ENCODE measurements at regions not wholly inside any gene's neighbourhood (a gene's known extent, or its start where the extent isn't known, plus 50 kb on each side); places are given as distances from the start of the nearest gene placed in this dataset.

GRCh38 chr15:96720251-96720650 is 389.8 kb downstream of the NR2F2 start:
- WGBS, 2 experiments (ENCODE audit: extremely low coverage in 2 of 2, insufficient read length in 1 of 2), result no CpG with 5 or more reads among the region's 8 CpGs
- in situ Hi-C loops (cut with MboI; ENCODE audit: low sequenced_read_pairs), result no loop called here
- Histone ChIP-seq H2BK20ac (ENCODE audit: low read depth, low read length) (no peak overlapping the region), H2AK5ac (ENCODE audit: low read depth, low read length) (no peak overlapping the region), H3K27me3 (ENCODE audit: control insufficient read depth, insufficient read depth, low read length) (no peaks in the 10 kb centered on the region), H3K18ac (ENCODE audit: low read depth, low read length) (no peak overlapping the region), H2AK9ac (replicated peaks; ENCODE audit: low read depth, low read length, poor library complexity) (no peak overlapping the region), H4K91ac (ENCODE audit: insufficient read depth, low read depth, low read length) (no peak overlapping the region), H3K79me1 (ENCODE audit: low read depth in 1 of 2, low read length in 2 of 2) (no peaks in the 10 kb centered on the region), H3K9ac (ENCODE audit: low read depth, low read length) (no peak overlapping the region), H3K9me3 (ENCODE audit: control insufficient read depth, insufficient read depth, low read length) (peaks cover 15% of the 10 kb centered on the region), H3K56ac (ENCODE audit: extremely low read depth, insufficient read depth, low read length) (no peak overlapping the region), H2BK5ac (ENCODE audit: low read depth, low read length, poor library complexity, severe bottlenecking) (no peak overlapping the region), H3K4me2 (ENCODE audit: low read depth, low read length) (no peak overlapping the region), H4K8ac (ENCODE audit: low read depth in 2 of 2, low read length in 2 of 2) (no peak overlapping the region), H3K4me3 (ENCODE audit: insufficient read depth, low read depth, low read length) (no peak overlapping the region), H3K23ac (ENCODE audit: low read depth, low read length) (no peak overlapping the region), H3K9me1 (ENCODE audit: insufficient read depth, low read length) (no peaks in the 10 kb centered on the region), H2BK120ac (ENCODE audit: low read depth, low read length) (no peak overlapping the region), H2BK15ac (ENCODE audit: low read depth, low read length) (no peak overlapping the region), H3K27ac (ENCODE audit: insufficient read depth, low read length) (no peak overlapping the region), H4K5ac (ENCODE audit: low read depth, low read length) (no peak overlapping the region), H3K36me3 (ENCODE audit: control insufficient read depth, insufficient read depth, low read length) (no peaks in the 10 kb centered on the region), H3K4ac (ENCODE audit: low read depth, low read length) (no peak overlapping the region), H3K14ac (replicated peaks; ENCODE audit: low read depth, low read length) (no peak overlapping the region), H4K20me1 (ENCODE audit: insufficient read depth, low read length) (no peaks in the 10 kb centered on the region), H3K4me1 (ENCODE audit: control insufficient read depth, insufficient read depth, low read length) (no peaks in the 10 kb centered on the region), H2AFZ (replicated peaks; ENCODE audit: low read length, poor library complexity) (no peak overlapping the region)
- intact Hi-C loops (cut with micrococcal nuclease), result no loop called here
- dilution Hi-C loops (cut with HindIII; ENCODE audit: low sequenced_read_pairs, unreplicated experiment), result no loop called here
- no peak for ATAC-seq (ENCODE audit: low read depth)
- no peak for DNase-seq
- ChIA-PET POLR2A (ENCODE audit: unreplicated experiment) (no interaction called here), CTCF (no interaction called here)
- no peak for TF ChIP-seq RFX5 (IDR thresholded peaks at IDR 0.05; ENCODE audit: low read depth, low read length)
- TF ChIP-seq, protein P1, sequence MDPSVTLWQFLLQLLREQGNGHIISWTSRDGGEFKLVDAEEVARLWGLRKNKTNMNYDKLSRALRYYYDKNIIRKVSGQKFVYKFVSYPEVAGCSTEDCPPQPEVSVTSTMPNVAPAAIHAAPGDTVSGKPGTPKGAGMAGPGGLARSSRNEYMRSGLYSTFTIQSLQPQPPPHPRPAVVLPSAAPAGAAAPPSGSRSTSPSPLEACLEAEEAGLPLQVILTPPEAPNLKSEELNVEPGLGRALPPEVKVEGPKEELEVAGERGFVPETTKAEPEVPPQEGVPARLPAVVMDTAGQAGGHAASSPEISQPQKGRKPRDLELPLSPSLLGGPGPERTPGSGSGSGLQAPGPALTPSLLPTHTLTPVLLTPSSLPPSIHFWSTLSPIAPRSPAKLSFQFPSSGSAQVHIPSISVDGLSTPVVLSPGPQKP (IDR thresholded peaks at IDR 0.05; ENCODE audit: borderline replicate concordance, low read depth, low read length), result no peak
- no peak for TF ChIP-seq BHLHE40 (IDR thresholded peaks at IDR 0.05; ENCODE audit: low read depth, low read length)
- no peak for TF ChIP-seq CHD1 (IDR thresholded peaks at IDR 0.05; ENCODE audit: low read depth, low read length)
- TF ChIP-seq MAFK (IDR thresholded peaks at IDR 0.05; ENCODE audit: low read depth, low read length), result no peak
- TF ChIP-seq, protein P2, sequence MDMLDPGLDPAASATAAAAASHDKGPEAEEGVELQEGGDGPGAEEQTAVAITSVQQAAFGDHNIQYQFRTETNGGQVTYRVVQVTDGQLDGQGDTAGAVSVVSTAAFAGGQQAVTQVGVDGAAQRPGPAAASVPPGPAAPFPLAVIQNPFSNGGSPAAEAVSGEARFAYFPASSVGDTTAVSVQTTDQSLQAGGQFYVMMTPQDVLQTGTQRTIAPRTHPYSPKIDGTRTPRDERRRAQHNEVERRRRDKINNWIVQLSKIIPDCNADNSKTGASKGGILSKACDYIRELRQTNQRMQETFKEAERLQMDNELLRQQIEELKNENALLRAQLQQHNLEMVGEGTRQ (IDR thresholded peaks at IDR 0.05; ENCODE audit: low read depth, low read length), result no peak
- no peak for TF ChIP-seq NFE2L2 (IDR thresholded peaks at IDR 0.05; ENCODE audit: low read depth, low read length)
- no peak for TF ChIP-seq SMC3 (IDR thresholded peaks at IDR 0.05; ENCODE audit: low read depth, low read length)
- no peak for TF ChIP-seq MXI1 (IDR thresholded peaks at IDR 0.05; ENCODE audit: borderline replicate concordance, low read depth, low read length)
- no peak for TF ChIP-seq POLR2A (IDR thresholded peaks at IDR 0.05; ENCODE audit: low read depth, low read length)
- BruUV-seq (replicated peaks), result no TSS peak

Measured in IMR-90 (cell line).